Natural killer cell treated with Interleukin-12 subunit alpha and Interleukin-12 subunit beta and Interleukin-15 and Interleukin-18, amount 100 ng/mL, for 72 hours (primary cell): ENCODE measurements at regions not wholly inside any gene's neighbourhood (a gene's known extent, or its start where the extent isn't known, plus 50 kb on each side); places are given as distances from the start of the nearest gene placed in this dataset.
A peak's percentile ranks its signal among the peaks of the same experiment; 100 is the strongest.

Source experiments
- ATAC-seq, 2 donors: fragments of 150-1000 bp; cut with Tn5 transposase in 1 of 2; sonication (Bioruptor Pico), chemical (Tn5 transposase) in 1 of 2; 2 replicates each; pipeline ENCODE4 v1.10.0; 2021
- DNase-seq: peaks from one replicate; pipeline ENCODE4 v3.0.0; 2022; ENCODE audit warnings: low spot score
- H3K27ac Mint-ChIP-seq, 2 donors: 1 replicate in 1 of 2; 2 replicates in 1 of 2; pipeline ENCODE4 v1.8.0; 2022; ENCODE audit warnings: mixed read lengths in 2 of 2, mild to moderate bottlenecking in 1 of 2, moderate library complexity in 1 of 2
- H3K27me3 Mint-ChIP-seq, 2 donors: 1 replicate in 1 of 2; 2 replicates in 1 of 2; pipeline ENCODE4 v1.8.0; 2022; ENCODE audit warnings: mixed read lengths in 2 of 2
- H3K36me3 Mint-ChIP-seq: one replicate; pipeline ENCODE4 v1.8.0; 2022; ENCODE audit warnings: mixed read lengths
- H3K4me1 Mint-ChIP-seq, 2 donors: 1 replicate in 1 of 2; 2 replicates in 1 of 2; pipeline ENCODE4 v1.8.0; 2022; ENCODE audit warnings: low read depth in 2 of 2, mixed read lengths in 2 of 2, mild to moderate bottlenecking in 1 of 2
- H3K4me3 Mint-ChIP-seq: one replicate; pipeline ENCODE4 v1.8.0; 2022; ENCODE audit warnings: mixed read lengths
- H3K9me3 Mint-ChIP-seq: 2 replicates; pipeline ENCODE4 v1.8.0; 2022; ENCODE audit warnings: mixed read lengths

DNA sequence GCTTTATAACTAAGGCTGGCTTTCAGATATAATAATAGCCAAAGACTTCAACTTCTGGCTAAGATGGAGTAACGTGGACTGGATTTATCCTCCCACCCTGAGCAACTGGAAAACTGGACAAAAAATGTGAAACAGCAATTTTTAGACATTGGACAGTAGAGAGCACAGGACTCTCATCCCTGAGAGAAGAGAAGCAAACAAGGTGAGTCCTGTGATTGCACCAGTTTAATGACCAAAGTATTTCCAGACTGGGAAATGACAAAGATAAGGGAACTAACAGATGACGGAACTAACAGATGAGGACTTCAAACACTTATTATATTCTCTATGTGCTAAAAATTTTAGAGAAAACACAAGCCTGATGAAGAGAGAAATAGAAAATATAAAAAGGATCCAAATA lies 175.7 kb upstream of the SLC25A13 start:
- no peak overlapping the region for H3K27ac Mint-ChIP-seq

GRCh38 chr7:96495751-96496216 lies 173.9 kb upstream of the SLC25A13 start:
- Mint-ChIP-seq H3K27me3 (peaks cover 14 to 16% of the 10 kb centered on the region in 2 donors), H3K27ac (peak overlapping the region; percentile 80 to 96), H3K36me3 (no peaks in the 10 kb centered on the region), H3K4me1 (peaks cover 4 to 10% of the 10 kb centered on the region in 2 donors), H3K4me3 (peak overlapping the region; percentile 85), H3K9me3 (no peaks in the 10 kb centered on the region)
- DNase-seq (no peak), ATAC-seq (peak; percentile 73 to 80)

More for the DNA sequence above, 175.7 kb upstream of the SLC25A13 start:
- no peak overlapping the region for H3K4me3 Mint-ChIP-seq
- peaks cover 4 to 10% of the 10 kb centered on the region in 2 donors for H3K4me1 Mint-ChIP-seq
- H3K27me3 Mint-ChIP-seq: peaks cover 7 to 16% of the 10 kb centered on the region in 2 donors
- no peaks in the 10 kb centered on the region for H3K9me3 Mint-ChIP-seq
- H3K36me3 Mint-ChIP-seq: no peaks in the 10 kb centered on the region
- ATAC-seq: no peak
- no peak for DNase-seq

GRCh38 chr7:96486681-96487080 lies 164.8 kb upstream of the SLC25A13 start:
- Mint-ChIP-seq H3K4me3 (no peak overlapping the region), H3K27ac (no peak overlapping the region), H3K27me3 (peaks cover 0 to 3% of the 10 kb centered on the region in 2 donors), H3K9me3 (no peaks in the 10 kb centered on the region), H3K36me3 (no peaks in the 10 kb centered on the region), H3K4me1 (no peaks in the 10 kb centered on the region)
- ATAC-seq (no peak), DNase-seq (no peak)

DNA sequence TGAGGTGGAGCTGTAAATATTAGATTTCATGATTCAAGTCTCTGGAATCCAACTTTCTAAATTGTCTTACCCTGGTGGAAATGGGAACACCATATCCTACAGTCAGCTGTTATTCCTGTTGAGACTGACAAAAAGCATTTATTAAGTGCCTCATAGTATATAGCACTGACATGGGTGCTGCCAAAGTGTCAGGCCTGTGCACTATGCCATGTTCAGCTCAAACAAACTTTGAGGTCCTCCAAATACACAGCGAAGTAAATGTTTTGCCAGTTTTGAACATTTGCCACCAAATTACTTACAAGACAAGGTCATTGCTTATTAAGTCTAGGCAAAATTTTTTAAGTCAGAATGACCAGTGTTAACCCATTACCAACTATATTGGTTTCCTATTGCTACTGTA lies 162.9 kb upstream of the SLC25A13 start:
- no peak for ATAC-seq

DNA sequence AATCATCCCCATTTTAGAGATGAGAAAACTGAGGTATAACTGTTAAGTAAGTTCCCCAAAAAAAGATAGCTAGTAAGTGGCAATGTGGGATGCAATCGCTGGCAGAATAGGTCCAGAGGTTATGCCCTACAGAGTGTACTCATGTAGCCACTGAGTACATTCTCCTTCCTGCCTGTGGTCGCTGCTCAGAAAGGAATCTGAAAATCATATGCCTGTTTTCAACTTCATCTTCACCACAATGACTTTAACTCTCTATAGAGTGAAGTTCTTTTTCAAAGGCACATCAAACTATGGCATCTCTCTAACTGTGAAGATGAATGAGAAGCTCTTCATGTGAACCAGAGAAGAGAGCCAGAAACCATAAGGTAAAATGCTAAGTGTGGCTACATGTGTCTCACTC lies 162.2 kb upstream of the SLC25A13 start:
- ATAC-seq: no peak
- no peak overlapping the region for H3K27ac Mint-ChIP-seq

More for the DNA sequence above, 162.9 kb upstream of the SLC25A13 start:
- Mint-ChIP-seq H3K36me3 (no peaks in the 10 kb centered on the region), H3K4me1 (no peaks in the 10 kb centered on the region), H3K27ac (no peak overlapping the region), H3K9me3 (no peaks in the 10 kb centered on the region), H3K4me3 (no peak overlapping the region), H3K27me3 (no peaks in the 10 kb centered on the region)
- no peak for DNase-seq

GRCh38 chr7:96481796-96482195 lies 159.9 kb upstream of the SLC25A13 start:
- DNase-seq: no peak
- Mint-ChIP-seq H3K27me3 (no peaks in the 10 kb centered on the region), H3K4me1 (peaks cover 7 to 13% of the 10 kb centered on the region in 2 donors), H3K27ac (no peak overlapping the region), H3K4me3 (no peak overlapping the region), H3K36me3 (no peaks in the 10 kb centered on the region), H3K9me3 (no peaks in the 10 kb centered on the region)
- ATAC-seq: no peak

More for the DNA sequence above, 162.2 kb upstream of the SLC25A13 start:
- H3K4me1 Mint-ChIP-seq: peaks cover 2 to 4% of the 10 kb centered on the region in 2 donors
- H3K4me3 Mint-ChIP-seq: no peak overlapping the region
- no peaks in the 10 kb centered on the region for H3K36me3 Mint-ChIP-seq
- H3K27me3 Mint-ChIP-seq: no peaks in the 10 kb centered on the region
- H3K9me3 Mint-ChIP-seq: no peaks in the 10 kb centered on the region
- no peak for DNase-seq

- DNase-seq (no peak), ATAC-seq (no peak)
- Mint-ChIP-seq H3K9me3 (no peaks in the 10 kb centered on the region), H3K36me3 (peaks cover 5% of the 10 kb centered on the region), H3K27ac (peak overlapping the region; percentile 62 to 69), H3K4me1 (peaks cover 7 to 13% of the 10 kb centered on the region in 2 donors), H3K4me3 (peak overlapping the region; percentile 63), H3K27me3 (peaks cover 3 to 6% of the 10 kb centered on the region in 2 donors)
Measured at GRCh38 chr7:96479015-96479645, 157.2 kb upstream of the SLC25A13 start.

- peak overlapping the region; percentile 39 for H3K4me3 Mint-ChIP-seq
- ATAC-seq (no peak), DNase-seq (no peak)
- H3K4me1 Mint-ChIP-seq: peaks cover 13 to 17% of the 10 kb centered on the region in 2 donors
- peaks cover 2% of the 10 kb centered on the region for H3K9me3 Mint-ChIP-seq
- peaks cover 36% of the 10 kb centered on the region for H3K36me3 Mint-ChIP-seq
- peak overlapping the region in 1 of 2 donors; percentile 49 for H3K27ac Mint-ChIP-seq
- H3K27me3 Mint-ChIP-seq: peaks cover 3 to 7% of the 10 kb centered on the region in 2 donors
Measured at GRCh38 chr7:96471606-96472005, 149.7 kb upstream of the SLC25A13 start.

DNA sequence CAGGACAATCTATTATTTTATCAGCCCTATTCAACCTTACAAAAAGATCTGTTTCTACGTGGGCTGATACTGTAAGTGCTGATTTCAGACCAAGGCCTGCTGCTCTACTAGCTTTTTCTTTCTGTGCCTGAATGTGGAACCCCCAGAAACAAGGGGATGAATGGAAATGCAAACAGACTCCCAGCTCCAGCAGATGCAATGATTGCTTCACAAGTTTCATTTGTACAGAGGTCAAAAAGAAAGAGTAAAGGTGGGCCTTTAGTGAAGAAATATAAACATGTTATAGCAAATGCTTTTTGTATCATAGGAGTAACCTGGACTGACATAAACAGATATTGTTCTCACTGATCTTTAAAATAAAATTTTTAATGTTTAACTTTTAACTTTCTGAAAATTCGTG lies 130.2 kb upstream of the SLC25A13 start:
- H3K27me3 Mint-ChIP-seq: peaks cover 4 to 5% of the 10 kb centered on the region in 2 donors
- no peak for ATAC-seq
- DNase-seq: no peak
- no peaks in the 10 kb centered on the region for H3K4me1 Mint-ChIP-seq
- no peak overlapping the region for H3K27ac Mint-ChIP-seq
- no peaks in the 10 kb centered on the region for H3K36me3 Mint-ChIP-seq
- H3K4me3 Mint-ChIP-seq: no peak overlapping the region
- H3K9me3 Mint-ChIP-seq: no peaks in the 10 kb centered on the region

DNA sequence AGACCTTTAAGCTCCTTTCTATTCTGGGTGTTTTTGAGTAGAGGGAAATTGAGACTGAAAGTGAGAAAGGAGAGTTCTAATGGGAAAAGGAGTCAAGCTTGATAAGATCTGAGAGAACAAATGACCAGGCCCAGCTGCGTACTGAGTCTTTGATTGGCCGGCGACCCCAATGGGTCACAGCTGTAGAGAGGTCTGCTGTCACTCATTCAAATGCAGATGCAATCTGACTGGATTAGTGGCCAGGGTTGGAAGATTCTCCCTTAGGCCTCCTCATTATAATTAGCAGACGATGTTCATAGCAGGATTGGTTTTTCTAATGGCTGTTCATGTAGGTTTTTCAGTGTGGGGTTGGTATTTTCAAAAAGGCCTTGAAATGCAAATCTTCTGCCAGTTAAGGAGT lies 127.2 kb upstream of the SLC25A13 start:
- no peak overlapping the region for H3K4me3 Mint-ChIP-seq
- H3K27me3 Mint-ChIP-seq: peaks cover 2 to 6% of the 10 kb centered on the region in 2 donors
- DNase-seq: no peak
- H3K27ac Mint-ChIP-seq: no peak overlapping the region
- no peaks in the 10 kb centered on the region for H3K36me3 Mint-ChIP-seq
- H3K4me1 Mint-ChIP-seq: no peaks in the 10 kb centered on the region
- no peaks in the 10 kb centered on the region for H3K9me3 Mint-ChIP-seq
- ATAC-seq: no peak

DNA sequence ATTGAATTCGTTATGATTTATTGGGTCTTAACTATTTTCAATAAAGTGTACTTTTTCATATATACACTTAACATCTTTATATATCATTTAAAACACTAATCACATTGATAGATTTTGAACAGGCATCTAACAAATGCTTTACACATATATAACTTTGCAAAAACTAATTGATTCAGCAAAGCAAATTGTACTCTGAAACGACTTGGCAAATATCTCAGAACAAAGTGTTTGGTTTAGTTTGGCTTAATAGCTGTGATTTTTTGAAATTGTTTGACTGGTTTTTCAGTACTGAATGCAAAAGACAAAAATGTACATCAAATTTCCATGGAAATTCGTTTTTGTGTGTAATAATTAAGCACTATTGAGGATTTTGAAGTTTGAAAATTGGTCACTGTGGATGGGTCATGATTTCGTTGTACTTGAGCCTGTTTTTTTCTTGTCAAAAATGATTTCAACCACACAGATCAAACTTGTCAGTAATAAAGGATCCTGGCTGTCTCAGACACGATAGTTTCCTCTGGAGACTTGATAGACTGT lies 125.3 kb upstream of the SLC25A13 start:
- no peak overlapping the region for H3K4me3 Mint-ChIP-seq
- H3K4me1 Mint-ChIP-seq: no peaks in the 10 kb centered on the region
- ATAC-seq: no peak
- H3K27ac Mint-ChIP-seq: no peak overlapping the region
- H3K27me3 Mint-ChIP-seq: peaks cover 0 to 6% of the 10 kb centered on the region in 2 donors
- DNase-seq: no peak
- H3K9me3 Mint-ChIP-seq: no peaks in the 10 kb centered on the region
- no peaks in the 10 kb centered on the region for H3K36me3 Mint-ChIP-seq

DNA sequence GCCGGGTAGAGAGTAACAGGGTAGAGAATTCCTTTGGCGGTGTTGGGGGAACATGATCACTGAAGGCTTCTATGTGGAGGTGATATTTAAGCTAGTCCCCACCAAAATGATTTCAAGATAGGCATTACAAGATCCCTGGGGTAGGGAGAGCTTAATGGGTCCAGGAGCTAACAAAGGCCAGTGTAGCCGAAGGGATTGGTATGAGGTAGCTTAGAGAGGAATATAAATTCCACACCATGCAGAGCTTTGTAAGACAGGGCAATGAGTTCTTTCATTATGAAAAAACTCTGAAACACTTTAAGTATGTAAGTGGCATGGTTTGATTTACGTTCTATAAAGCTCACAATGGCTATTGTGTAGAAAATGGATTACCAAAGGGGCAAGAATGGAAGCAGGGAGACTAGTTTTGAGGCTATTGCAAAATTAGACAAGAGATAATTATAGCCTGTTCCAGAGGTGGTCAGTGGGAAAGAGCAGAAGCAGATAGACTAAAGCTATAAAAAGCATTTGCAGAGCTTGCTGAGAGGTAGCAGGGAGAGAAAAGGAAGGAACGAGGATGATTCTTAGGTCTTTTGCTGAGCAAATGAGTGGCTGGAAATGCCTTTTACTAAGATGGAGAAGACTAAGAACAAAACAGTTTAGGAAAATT lies 119.7 kb upstream of the SLC25A13 start:
- H3K4me3 Mint-ChIP-seq: no peak overlapping the region
- peaks cover 1% of the 10 kb centered on the region for H3K9me3 Mint-ChIP-seq
- H3K27me3 Mint-ChIP-seq: peaks cover 14 to 18% of the 10 kb centered on the region in 2 donors
- ATAC-seq: no peak
- H3K27ac Mint-ChIP-seq: no peak overlapping the region
- no peaks in the 10 kb centered on the region for H3K36me3 Mint-ChIP-seq
- no peaks in the 10 kb centered on the region for H3K4me1 Mint-ChIP-seq
- DNase-seq: no peak

GRCh38 chr7:96440328-96440727 lies 118.4 kb upstream of the SLC25A13 start:
- H3K36me3 Mint-ChIP-seq: no peaks in the 10 kb centered on the region
- H3K4me3 Mint-ChIP-seq: no peak overlapping the region
- DNase-seq (no peak), ATAC-seq (no peak)
- no peaks in the 10 kb centered on the region for H3K4me1 Mint-ChIP-seq
- H3K27me3 Mint-ChIP-seq: peaks cover 17 to 24% of the 10 kb centered on the region in 2 donors
- H3K9me3 Mint-ChIP-seq: peaks cover 2% of the 10 kb centered on the region
- no peak overlapping the region for H3K27ac Mint-ChIP-seq

GRCh38 chr7:96436880-96437279 lies 115.0 kb upstream of the SLC25A13 start:
- Mint-ChIP-seq H3K27me3 (peaks cover 25 to 40% of the 10 kb centered on the region in 2 donors), H3K4me1 (no peaks in the 10 kb centered on the region), H3K4me3 (no peak overlapping the region), H3K27ac (no peak overlapping the region), H3K9me3 (peaks cover 2% of the 10 kb centered on the region), H3K36me3 (no peaks in the 10 kb centered on the region)
- DNase-seq (no peak), ATAC-seq (no peak)
